Mucosa of descending colon (tissue), 3 donors: ENCODE measurements at regions not wholly inside any gene's neighbourhood (a gene's known extent, or its start where the extent isn't known, plus 50 kb on each side); places are given as distances from the start of the nearest gene placed in this dataset.
"Not testable (repeated sequence)": the region's sequence is repeated elsewhere in the genome, so short reads cannot be mapped to it uniquely, and the experiment has no call there.

Source experiments
- ATAC-seq: fragments of 200-7000 bp; cut with Tn5 transposase; one replicate; pipeline ENCODE4 v1.9.1; 2020; ENCODE audit warnings: mild to moderate bottlenecking, moderate library complexity
- DNase-seq, 3 donors: peaks; one replicate each; pipeline ENCODE4 v3.0.0-alpha.2; 2020
- H3K36me3 ChIP-seq: fragments of 200-600 bp; one replicate; pipeline ENCODE4 v1.8.0; 2021; ENCODE audit warnings: low read depth, mild to moderate bottlenecking
- H3K4me1 ChIP-seq: fragments of 200-600 bp; one replicate; pipeline ENCODE4 v1.8.0; 2021; ENCODE audit warnings: low read depth, mild to moderate bottlenecking
- H3K4me3 ChIP-seq: fragments of 200-600 bp; one replicate; pipeline ENCODE4 v1.8.0; 2021; ENCODE audit warnings: mild to moderate bottlenecking
- H3K9me3 ChIP-seq: fragments of 200-600 bp; one replicate; pipeline ENCODE4 v1.8.0; 2021; ENCODE audit warnings: mild to moderate bottlenecking
- CTCF ChIP-seq: fragments of 200-600 bp; IDR thresholded peaks from one replicate; pipeline ENCODE4 v1.8.0; 2022; ENCODE audit warnings: antibody characterized with exemption, mild to moderate bottlenecking
- intact Hi-C, 2 donors: fragments of 100-400 bp; cut with DNase I in 1 of 2; cut with micrococcal nuclease in 1 of 2; formaldehyde crosslinking; loops; one replicate each; pipeline versions ENCODE4 v1.11.0 to v1.11.1; 2022; cut with DNase I, micrococcal nuclease
- donor health status: DM: no; HTN: no; CAD: no; lungs with moderate emphysema.
- donor health status: DM: no; HTN: no; CAD: no.
- donor health status: DM: no; HTN: yes; CAD: no.

- Histone ChIP-seq H3K4me1 (no peaks in the 10 kb centered on the region), H3K4me3 (no peak overlapping the region), H3K9me3 (no peaks in the 10 kb centered on the region), H3K36me3 (no peaks in the 10 kb centered on the region)
- TF ChIP-seq CTCF, result no peak
- no peak for ATAC-seq
- intact Hi-C loops, result no loop called here
- no peak for DNase-seq
Observed at GRCh38 chr9:12425878-12426864, 267.0 kb upstream of the TYRP1 start.

GRCh38 chr9:12439267-12439666 lies 253.9 kb upstream of the TYRP1 start:
- intact Hi-C loops, result no loop called here
- H3K4me3 ChIP-seq, result no peak overlapping the region
- no peaks in the 10 kb centered on the region for H3K4me1 ChIP-seq
- no peak for TF ChIP-seq CTCF
- ATAC-seq (no peak), DNase-seq (no peak)
- H3K36me3 ChIP-seq, result no peaks in the 10 kb centered on the region
- no peaks in the 10 kb centered on the region for H3K9me3 ChIP-seq

GRCh38 chr9:12441080-12441479 lies 252.1 kb upstream of the TYRP1 start:
- H3K36me3 ChIP-seq, DNase-seq, ATAC-seq, H3K4me1 ChIP-seq, H3K4me3 ChIP-seq, intact Hi-C loops, H3K9me3 ChIP-seq: not testable (repeated sequence)

GRCh38 chr9:12441506-12441905 lies 251.7 kb upstream of the TYRP1 start:
- Histone ChIP-seq H3K4me3 (no peak overlapping the region), H3K9me3 (no peaks in the 10 kb centered on the region), H3K36me3 (no peaks in the 10 kb centered on the region), H3K4me1 (no peaks in the 10 kb centered on the region)
- DNase-seq (no peak), ATAC-seq (no peak)
- TF ChIP-seq CTCF, result no peak
- intact Hi-C loops, result no loop called here

- TF ChIP-seq CTCF, result no peak
- Histone ChIP-seq H3K4me1 (no peaks in the 10 kb centered on the region), H3K9me3 (no peaks in the 10 kb centered on the region), H3K4me3 (no peak overlapping the region), H3K36me3 (no peaks in the 10 kb centered on the region)
- DNase-seq (no peak), ATAC-seq (no peak)
- intact Hi-C loops, result no loop called here
Observed at GRCh38 chr9:12448246-12448645, 244.9 kb upstream of the TYRP1 start.

GRCh38 chr9:12457237-12457636 lies 235.9 kb upstream of the TYRP1 start:
- no peak for TF ChIP-seq CTCF
- intact Hi-C loops, result no loop called here
- DNase-seq (no peak), ATAC-seq (no peak)
- Histone ChIP-seq H3K4me3 (no peak overlapping the region), H3K36me3 (no peaks in the 10 kb centered on the region), H3K4me1 (no peaks in the 10 kb centered on the region), H3K9me3 (no peaks in the 10 kb centered on the region)
